Fibroblast of lung (primary cell): ENCODE measurements at regions not wholly inside any gene's neighbourhood (a gene's known extent, or its start where the extent isn't known, plus 50 kb on each side); places are given as distances from the start of the nearest gene placed in this dataset.

Experiments
- DNase-seq, 2 donors: peaks; one replicate each; pipeline versions ENCODE4 v3.0.0 to v3.0.0-alpha.2; 2010; ENCODE audit warnings: low read depth in 2 of 2
- H2AFZ ChIP-seq: 2 replicates; pipeline ENCODE4 v1.5.1; 2012; ENCODE audit warnings: low read length, control low read depth, inconsistent platforms
- H3K27ac ChIP-seq: 2 replicates; pipeline ENCODE4 v1.5.1; 2011; ENCODE audit warnings: low read length, control low read depth; ENCODE audit not compliant: insufficient read depth
- H3K27me3 ChIP-seq: 2 replicates; pipeline ENCODE4 v1.5.1; 2011; ENCODE audit warnings: mild to moderate bottlenecking, low read length; ENCODE audit not compliant: control insufficient read depth, insufficient read depth
- H3K36me3 ChIP-seq: 2 replicates; pipeline ENCODE4 v1.5.1; 2011; ENCODE audit warnings: low read length; ENCODE audit not compliant: control insufficient read depth, insufficient read depth
- H3K4me1 ChIP-seq: 2 replicates; pipeline ENCODE4 v1.5.1; 2011; ENCODE audit warnings: low read length; ENCODE audit not compliant: control insufficient read depth, insufficient read depth; ENCODE audit errors: extremely low read depth
- H3K4me2 ChIP-seq: 2 replicates; pipeline ENCODE4 v1.5.1; 2011; ENCODE audit warnings: low read length, control low read depth; ENCODE audit not compliant: insufficient read depth; ENCODE audit errors: extremely low read depth
- H3K4me3 ChIP-seq, 4 experiments: fragments of 200-600 bp in 1 of 4; sonication (generic) in 1 of 4; replicated peaks in 1 of 4; 2 replicates each; pipeline ENCODE4 v1.5.1; 2011 to 2016; ENCODE audit warnings: low read length in 4 of 4, low read depth in 3 of 4, mild to moderate bottlenecking in 3 of 4, control low read depth in 2 of 4, inconsistent platforms in 1 of 4, mixed read lengths in 1 of 4; ENCODE audit not compliant: insufficient read depth in 1 of 4; ENCODE audit errors: control extremely low read depth in 1 of 4
- H3K79me2 ChIP-seq: 2 replicates; pipeline ENCODE4 v1.5.1; 2012; ENCODE audit warnings: mild to moderate bottlenecking, low read length, inconsistent platforms; ENCODE audit not compliant: control insufficient read depth, insufficient read depth
- H3K9ac ChIP-seq: 2 replicates; pipeline ENCODE4 v1.5.1; 2011; ENCODE audit warnings: mild to moderate bottlenecking, low read length, control low read depth; ENCODE audit not compliant: insufficient read depth
- H3K9me3 ChIP-seq: 2 replicates; pipeline ENCODE4 v1.5.1; 2012; ENCODE audit warnings: low read depth, low read length; ENCODE audit not compliant: control insufficient read depth, insufficient read depth
- H4K20me1 ChIP-seq: 2 replicates; pipeline ENCODE4 v1.5.1; 2011; ENCODE audit warnings: low read length; ENCODE audit not compliant: control insufficient read depth, insufficient read depth; ENCODE audit errors: extremely low read depth
- EZH2 ChIP-seq: IDR thresholded peaks from 2 replicates; pipeline ENCODE4 v1.5.1; 2012; ENCODE audit warnings: low read length, control low read depth, mild to moderate bottlenecking; ENCODE audit errors: missing control alignments
- TF ChIP-seq, protein P1 (sequence below), 2 donors: IDR thresholded peaks in 1 of 2; conservative IDR thresholded peaks in 1 of 2; 1 replicate in 1 of 2; 2 replicates in 1 of 2; pipeline ENCODE4 v1.5.1; 2011 to 2012; ENCODE audit warnings: low read length in 2 of 2, control low read depth in 1 of 2, inconsistent platforms in 1 of 2, low read depth in 1 of 2, mild to moderate bottlenecking in 1 of 2

- Histone ChIP-seq H3K9ac (no peak overlapping the region), H3K4me2 (no peak overlapping the region), H3K27me3 (peaks cover 3% of the 10 kb centered on the region), H2AFZ (no peak overlapping the region), H3K27ac (no peak overlapping the region), H4K20me1 (no peaks in the 10 kb centered on the region), H3K36me3 (no peaks in the 10 kb centered on the region), H3K9me3 (no peaks in the 10 kb centered on the region), H3K4me3 (no peak overlapping the region), H3K79me2 (no peaks in the 10 kb centered on the region), H3K4me1 (no peaks in the 10 kb centered on the region)
- DNase-seq: no peak
- TF ChIP-seq, protein P1, sequence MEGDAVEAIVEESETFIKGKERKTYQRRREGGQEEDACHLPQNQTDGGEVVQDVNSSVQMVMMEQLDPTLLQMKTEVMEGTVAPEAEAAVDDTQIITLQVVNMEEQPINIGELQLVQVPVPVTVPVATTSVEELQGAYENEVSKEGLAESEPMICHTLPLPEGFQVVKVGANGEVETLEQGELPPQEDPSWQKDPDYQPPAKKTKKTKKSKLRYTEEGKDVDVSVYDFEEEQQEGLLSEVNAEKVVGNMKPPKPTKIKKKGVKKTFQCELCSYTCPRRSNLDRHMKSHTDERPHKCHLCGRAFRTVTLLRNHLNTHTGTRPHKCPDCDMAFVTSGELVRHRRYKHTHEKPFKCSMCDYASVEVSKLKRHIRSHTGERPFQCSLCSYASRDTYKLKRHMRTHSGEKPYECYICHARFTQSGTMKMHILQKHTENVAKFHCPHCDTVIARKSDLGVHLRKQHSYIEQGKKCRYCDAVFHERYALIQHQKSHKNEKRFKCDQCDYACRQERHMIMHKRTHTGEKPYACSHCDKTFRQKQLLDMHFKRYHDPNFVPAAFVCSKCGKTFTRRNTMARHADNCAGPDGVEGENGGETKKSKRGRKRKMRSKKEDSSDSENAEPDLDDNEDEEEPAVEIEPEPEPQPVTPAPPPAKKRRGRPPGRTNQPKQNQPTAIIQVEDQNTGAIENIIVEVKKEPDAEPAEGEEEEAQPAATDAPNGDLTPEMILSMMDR (conservative IDR thresholded peaks at IDR 0.05 in 1 of 2, IDR thresholded peaks at IDR 0.05 in 1 of 2; ENCODE audit: low read depth in 1 of 2, low read length in 2 of 2): no peak
- no peak for TF ChIP-seq EZH2
These were observed 385.7 kb downstream of the HRH4 start for GRCh38 chr18:24846138-24846537.

DNA sequence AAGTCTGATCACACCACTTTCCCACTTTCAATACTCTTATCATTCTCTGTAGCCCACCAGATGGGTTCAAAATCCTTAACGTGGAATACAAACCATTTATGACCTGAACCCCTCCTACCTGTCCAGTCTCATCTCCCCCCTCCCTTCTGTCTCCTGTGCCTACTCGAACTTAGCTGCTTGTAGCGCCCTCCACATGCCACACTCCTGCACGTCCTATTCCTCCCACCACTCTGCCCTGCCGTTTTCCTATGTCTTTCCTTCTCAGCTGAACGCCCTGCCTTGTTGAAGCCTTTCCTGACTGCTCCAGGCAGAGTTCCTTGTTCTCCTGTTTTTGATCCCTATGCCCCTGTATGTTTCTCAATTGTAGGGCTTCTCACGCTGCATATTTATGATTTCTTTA is 390.1 kb downstream of the HRH4 start:
- H3K4me2 ChIP-seq: no peak overlapping the region
- no peaks in the 10 kb centered on the region for H3K79me2 ChIP-seq
- H2AFZ ChIP-seq: no peak overlapping the region
- H3K9ac ChIP-seq: no peak overlapping the region
- no peak overlapping the region for H3K27ac ChIP-seq
- H3K9me3 ChIP-seq: no peaks in the 10 kb centered on the region
- H3K4me1 ChIP-seq: no peaks in the 10 kb centered on the region
- H3K4me3 ChIP-seq: no peak overlapping the region
- no peak for DNase-seq
- no peak for TF ChIP-seq EZH2
- TF ChIP-seq, protein P1 (conservative IDR thresholded peaks at IDR 0.05 in 1 of 2, IDR thresholded peaks at IDR 0.05 in 1 of 2; ENCODE audit: low read depth in 1 of 2, low read length in 2 of 2): no peak
- peaks cover 3% of the 10 kb centered on the region for H3K27me3 ChIP-seq
- H4K20me1 ChIP-seq: no peaks in the 10 kb centered on the region
- H3K36me3 ChIP-seq: no peaks in the 10 kb centered on the region

GRCh38 chr18:24853076-24853475 is 392.6 kb downstream of the HRH4 start:
- no peak for TF ChIP-seq EZH2
- TF ChIP-seq, protein P1 (conservative IDR thresholded peaks at IDR 0.05 in 1 of 2, IDR thresholded peaks at IDR 0.05 in 1 of 2; ENCODE audit: low read depth in 1 of 2, low read length in 2 of 2): no peak
- Histone ChIP-seq H3K4me1 (no peaks in the 10 kb centered on the region), H3K27me3 (peaks cover 3% of the 10 kb centered on the region), H3K9ac (no peak overlapping the region), H3K36me3 (no peaks in the 10 kb centered on the region), H3K9me3 (no peaks in the 10 kb centered on the region), H3K4me2 (no peak overlapping the region), H3K79me2 (no peaks in the 10 kb centered on the region), H2AFZ (no peak overlapping the region), H3K4me3 (no peak overlapping the region), H4K20me1 (no peaks in the 10 kb centered on the region), H3K27ac (no peak overlapping the region)
- DNase-seq: no peak
